Adrenal gland (tissue), 9 donors: ENCODE measurements at regions not wholly inside any gene's neighbourhood (a gene's known extent, or its start where the extent isn't known, plus 50 kb on each side); places are given as distances from the start of the nearest gene placed in this dataset.

ENCODE experiments used
- DNase-seq, 7 donors: peaks; one replicate each; pipeline ENCODE4 v3.0.0-alpha.2; 2019 to 2020
- H3K27ac ChIP-seq, 5 donors: fragments of 200-600 bp; sonication (generic) in 4 of 5; 1 replicate in 3 of 5; 2 replicates in 2 of 5; pipeline versions ENCODE4 v1.5.1 to v1.8.0; 2016 to 2020; ENCODE audit warnings: mild to moderate bottlenecking in 1 of 5
- H3K27me3 ChIP-seq: fragments of 200-600 bp; 2 replicates; pipeline ENCODE4 v1.8.0; 2021
- H3K36me3 ChIP-seq, 2 donors: fragments of 200-600 bp; replicated peaks in 1 of 2; 1 replicate in 1 of 2; 2 replicates in 1 of 2; pipeline versions ENCODE4 v1.5.1 to v1.8.0; 2018 to 2022
- H3K4me1 ChIP-seq, 2 donors: fragments of 200-600 bp; replicated peaks in 1 of 2; 1 replicate in 1 of 2; 2 replicates in 1 of 2; pipeline versions ENCODE4 v1.5.1 to v1.8.0; 2018 to 2021
- H3K4me3 ChIP-seq, 4 donors: fragments of 200-600 bp; sonication (generic) in 3 of 4; one replicate each; pipeline ENCODE4 v1.5.1; 2016 to 2018
- H3K9me3 ChIP-seq, 3 donors: fragments of 200-600 bp; sonication (generic) in 1 of 3; replicated peaks in 1 of 3; 1 replicate in 2 of 3; 2 replicates in 1 of 3; pipeline versions ENCODE4 v1.5.1 to v1.8.0; 2016 to 2021
- CTCF ChIP-seq, 6 experiments: fragments of 450-650 bp in 4 of 6; fragments of 200-600 bp in 2 of 6; sonication (generic) in 1 of 6; IDR thresholded peaks; 1 replicate in 5 of 6; 2 replicates in 1 of 6; pipeline versions ENCODE4 v1.5.1 to v1.8.0; 2016 to 2021; ENCODE audit warnings: antibody characterized with exemption in 6 of 6, mild to moderate bottlenecking in 2 of 6, moderate library complexity in 1 of 6
- POLR2A ChIP-seq, 2 donors: fragments of 450-650 bp; IDR thresholded peaks; one replicate each; pipeline ENCODE4 v1.6.1; 2017; ENCODE audit warnings: antibody characterized with exemption in 2 of 2, mild to moderate bottlenecking in 2 of 2, moderate library complexity in 1 of 2
- WGBS, 4 donors: extraction: QIAGEN DNeasy Blood & Tissue Kit in 2 of 4; methylation state at CpG; one replicate each; pipeline versions ENCODE4 v1.1.5 to v1.1.7; 2013 to 2017; 5-methylcytosine and 5-hydroxymethylcytosine counted together
- intact Hi-C, 2 donors: fragments of 100-400 bp; cut with DNase I; formaldehyde crosslinking; loops; one replicate each; pipeline versions ENCODE4 v1.14.1 to v1.15.0; 2022 to 2023
- donor health status: healthy with polysubstance abuse.
- donor health status: Bipolar disorder and iron deficiency.
- donor health status: DM: yes; HTN: yes; CAD: no.
- donor health status: DM: no; HTN: no; CAD: no.
- donor health status: DM: no; HTN: no; CAD: no.

GRCh38 chr20:11277858-11278257 is 604.1 kb upstream of the JAG1 start:
- TF ChIP-seq POLR2A (IDR thresholded peaks at IDR 0.05), result no peak
- TF ChIP-seq CTCF (IDR thresholded peaks at IDR 0.05), result no peak
- no peak overlapping the region for H3K4me3 ChIP-seq
- DNase-seq, result no peak
- no peaks in the 10 kb centered on the region for H3K36me3 ChIP-seq
- no peak overlapping the region for H3K27ac ChIP-seq
- intact Hi-C loops, result loop anchor here in 1 of 2 donors (10.0 kb wide), 2 partner anchors 603 to 843 kb away; partner anchors contain the start of genes JAG1, MKKS and SLX4IP
- no peaks in the 10 kb centered on the region for H3K9me3 ChIP-seq
- 56 to 59% (median 57%) methylated on average over 4 of the region's 4 CpGs for WGBS, 4 donors
- no peaks in the 10 kb centered on the region for H3K27me3 ChIP-seq
- H3K4me1 ChIP-seq, result no peaks in the 10 kb centered on the region

- DNase-seq, result no peak
- Histone ChIP-seq H3K27me3 (no peaks in the 10 kb centered on the region), H3K4me1 (no peaks in the 10 kb centered on the region), H3K27ac (no peak overlapping the region), H3K36me3 (no peaks in the 10 kb centered on the region), H3K9me3 (no peaks in the 10 kb centered on the region), H3K4me3 (no peak overlapping the region)
- TF ChIP-seq CTCF (IDR thresholded peaks at IDR 0.05) (no peak), POLR2A (IDR thresholded peaks at IDR 0.05) (no peak)
- 83 to 98% (median 91%) methylated on average over 2 of the region's 2 CpGs for WGBS, 4 donors
- intact Hi-C loops, result loop anchor here in 1 of 2 donors (10.0 kb wide), 2 partner anchors 604 to 844 kb away; partner anchors contain the start of genes JAG1, MKKS and SLX4IP
These were observed 604.7 kb upstream of the JAG1 start for GRCh38 chr20:11278461-11278860.

- Histone ChIP-seq H3K27ac (no peak overlapping the region), H3K4me1 (no peaks in the 10 kb centered on the region), H3K27me3 (no peaks in the 10 kb centered on the region), H3K4me3 (no peak overlapping the region), H3K9me3 (no peaks in the 10 kb centered on the region), H3K36me3 (no peaks in the 10 kb centered on the region)
- DNase-seq, result no peak
- WGBS, 4 donors, result 83 to 95% (median 91%) methylated on average over 3 of the region's 3 CpGs
- intact Hi-C loops, result no loop called here
- TF ChIP-seq CTCF (IDR thresholded peaks at IDR 0.05) (no peak), POLR2A (IDR thresholded peaks at IDR 0.05) (no peak)
These were observed 607.4 kb upstream of the JAG1 start for GRCh38 chr20:11281240-11281639.

- Histone ChIP-seq H3K4me1 (no peaks in the 10 kb centered on the region), H3K9me3 (no peaks in the 10 kb centered on the region), H3K27me3 (no peaks in the 10 kb centered on the region), H3K27ac (no peak overlapping the region), H3K36me3 (no peaks in the 10 kb centered on the region), H3K4me3 (no peak overlapping the region)
- DNase-seq, result no peak
- TF ChIP-seq POLR2A (IDR thresholded peaks at IDR 0.05) (no peak), CTCF (IDR thresholded peaks at IDR 0.05) (no peak)
- intact Hi-C loops, result no loop called here
- 64 to 76% (median 68%) methylated on average over 4 of the region's 4 CpGs for WGBS, 4 donors
These were observed 608.0 kb upstream of the JAG1 start for GRCh38 chr20:11281768-11282167.
